K562 (cell line): ENCODE measurements at regions not wholly inside any gene's neighbourhood (a gene's known extent, or its start where the extent isn't known, plus 50 kb on each side); places are given as distances from the start of the nearest gene placed in this dataset.

Source experiments
- ATAC-seq: fragments of 200-7000 bp; cut with Tn5 transposase; 3 replicates; pipeline ENCODE4 v1.9.1; 2020; ENCODE audit warnings: moderate library complexity
- BruUV-seq: library from RNA; stranded (reverse); fragments of 400-500 nt; replicated peaks from 2 replicates; lab custom pipeline; 2021; lab: Mats Ljungman, UMichigan
- CTCF ChIA-PET: fragments of 300-600 bp; formaldehyde crosslinking; extraction: SDS; loops from one replicate; lab custom pipeline; 2021; ENCODE audit warnings: low intra/inter-chr PET ratio; lab: Yijun Ruan, JAX
- POLR2A ChIA-PET: fragments of 300-600, 350-650 bp; sonication (Branson Sonifier 250); formaldehyde crosslinking; extraction: SDS; loops from one replicate; lab custom pipeline; 2021; ENCODE audit warnings: antibody characterized with exemption, inconsistent platforms; lab: Yijun Ruan, JAX
- DNase-seq, 4 experiments: peaks; one replicate each; pipeline versions ENCODE4 v3.0.0 to v3.0.0-alpha.2; 2011 to 2018; ENCODE audit warnings: low spot score in 3 of 4, mixed read lengths in 3 of 4; ENCODE audit errors: extremely low read depth in 1 of 4
- FAIRE-seq: peaks from 2 replicates; lab custom pipeline; 2011; peaks lifted over from hg19 to GRCh38; lab: Jason Lieb, UNC
- H2AFZ ChIP-seq: 2 replicates; pipeline ENCODE4 v1.6.0; 2011; ENCODE audit warnings: low read depth, low read length, control low read depth, inconsistent platforms
- H3K27ac ChIP-seq: fragments of 200-600 bp; 3 replicates; pipeline ENCODE4 v1.8.0; 2011; ENCODE audit warnings: low read depth, mild to moderate bottlenecking, control low read depth, inconsistent platforms, low read length, moderate library complexity, mixed read lengths; ENCODE audit errors: extremely low read depth
- H3K27me3 ChIP-seq, 2 experiments: fragments of 300-600 bp in 1 of 2; 2 replicates in 1 of 2; 3 replicates in 1 of 2; pipeline versions ENCODE4 v1.6.0 to v1.8.0; 2011; ENCODE audit warnings: inconsistent platforms in 2 of 2, low read length in 2 of 2, mild to moderate bottlenecking in 1 of 2, mixed read lengths in 1 of 2, moderate library complexity in 1 of 2; ENCODE audit not compliant: control insufficient read depth in 2 of 2, insufficient read depth in 2 of 2
- H3K36me3 ChIP-seq: fragments of 300-600 bp; 3 replicates; pipeline ENCODE4 v1.8.0; 2011; ENCODE audit warnings: mild to moderate bottlenecking, low read length, inconsistent platforms; ENCODE audit not compliant: control insufficient read depth, insufficient read depth
- H3K4me1 ChIP-seq, 2 experiments: fragments of 200-600 bp in 1 of 2; replicated peaks in 1 of 2; 2 replicates in 1 of 2; 3 replicates in 1 of 2; pipeline versions ENCODE4 v1.5.1 to v1.8.0; 2011; ENCODE audit warnings: inconsistent platforms in 2 of 2, low read length in 2 of 2, mild to moderate bottlenecking in 1 of 2, mixed read lengths in 1 of 2, moderate library complexity in 1 of 2; ENCODE audit not compliant: control insufficient read depth in 2 of 2, insufficient read depth in 2 of 2
- H3K4me2 ChIP-seq: 2 replicates; pipeline ENCODE4 v1.6.1; 2011; ENCODE audit warnings: low read length, control low read depth, inconsistent platforms, mixed read lengths; ENCODE audit not compliant: insufficient read depth
- H3K4me3 ChIP-seq: fragments of 200-600 bp; sonication (generic), shearing (Covaris generic); 2 replicates; pipeline ENCODE4 v1.5.1; 2016; ENCODE audit warnings: control low read depth, inconsistent platforms
- H3K79me2 ChIP-seq: fragments of 200-600 bp; 3 replicates; pipeline ENCODE4 v1.8.0; 2011; ENCODE audit warnings: low read length, inconsistent platforms; ENCODE audit not compliant: control insufficient read depth, insufficient read depth
- H3K9ac ChIP-seq, 2 experiments: 2 replicates each; pipeline versions ENCODE4 v1.6.0 to v1.6.1; 2011; ENCODE audit warnings: low read depth in 2 of 2, low read length in 2 of 2, control low read depth in 1 of 2, inconsistent platforms in 1 of 2, mild to moderate bottlenecking in 1 of 2, mixed read lengths in 1 of 2; ENCODE audit not compliant: insufficient read depth in 1 of 2
- H3K9me1 ChIP-seq: one replicate; pipeline ENCODE4 v1.6.0; 2011; ENCODE audit warnings: inconsistent platforms, mild to moderate bottlenecking, low read length, moderate library complexity; ENCODE audit not compliant: control insufficient read depth, insufficient read depth
- H3K9me3 ChIP-seq: replicated peaks from 2 replicates; pipeline ENCODE4 v1.5.1; 2011; ENCODE audit warnings: low read depth, low read length, inconsistent platforms; ENCODE audit not compliant: control insufficient read depth, insufficient read depth
- H4K20me1 ChIP-seq: replicated peaks from 2 replicates; pipeline ENCODE4 v1.6.1; 2011; ENCODE audit warnings: low read length, inconsistent platforms, mixed read lengths; ENCODE audit not compliant: control insufficient read depth, insufficient read depth
- CBFA2T2 ChIP-seq: fragments of 450-650 bp; conservative IDR thresholded peaks from 2 replicates; pipeline ENCODE4 v1.6.1; 2017; ENCODE audit warnings: mild to moderate bottlenecking
- CTCF ChIP-seq, 3 experiments: IDR thresholded peaks in 2 of 3; conservative IDR thresholded peaks in 1 of 3; 2 replicates each; pipeline ENCODE4 v1.5.1; 2011 to 2012; ENCODE audit warnings: low read length in 3 of 3, mild to moderate bottlenecking in 3 of 3, control low read depth in 2 of 3, improper control_type of control experiment in 1 of 3, inconsistent platforms in 1 of 3, low read depth in 1 of 3, mixed read lengths in 1 of 3, moderate library complexity in 1 of 3; ENCODE audit not compliant: insufficient read depth in 2 of 3
- MTA2 ChIP-seq: fragments of 450-650 bp; IDR thresholded peaks from 2 replicates; pipeline ENCODE4 v1.6.1; 2016; ENCODE audit warnings: low read depth
- WGBS: fragments of 100-300 bp; shearing (Covaris generic); methylation state at CpG from one replicate; pipeline ENCODE4 v1.1.6; 2016; ENCODE audit warnings: low coverage, mixed read lengths; ENCODE audit not compliant: insufficient coverage; ENCODE audit errors: missing lambda C conversion rate; 5-methylcytosine and 5-hydroxymethylcytosine counted together
- in situ Hi-C: fragments of 300-500 bp; cut with MboI; formaldehyde crosslinking; loops from 4 replicates; pipeline ENCODE4 v1.15.0; 2018; ENCODE audit warnings: inconsistent platforms, mixed read lengths
- intact Hi-C: fragments of 100-400 bp; cut with micrococcal nuclease; formaldehyde crosslinking; loops from 2 replicates; pipeline ENCODE4 v1.14.2; 2022

- FAIRE-seq = no peak
- H4K20me1 ChIP-seq = no peaks in the 10 kb centered on the region
These were observed 269.7 kb upstream of the ASIC2 start for GRCh38 chr17:33562792-33563191.

More at GRCh38 chr17:33562792-33563191, 269.7 kb upstream of the ASIC2 start:
- Histone ChIP-seq H3K4me1 (no peaks in the 10 kb centered on the region), H3K4me3 (no peak overlapping the region), H3K79me2 (no peaks in the 10 kb centered on the region), H3K27me3 (no peaks in the 10 kb centered on the region), H3K9ac (no peak overlapping the region), H3K9me1 (no peaks in the 10 kb centered on the region), H3K36me3 (no peaks in the 10 kb centered on the region), H3K27ac (no peak overlapping the region), H2AFZ (no peak overlapping the region), H3K9me3 (no peaks in the 10 kb centered on the region), H3K4me2 (no peak overlapping the region)
- in situ Hi-C loops = no loop called here
- CTCF ChIA-PET = no interaction called here
- DNase-seq = no peak
- no peak for ATAC-seq
- WGBS = 0% methylated on average over 1 of the region's 1 CpG
- TF ChIP-seq CBFA2T2 (no peak), CTCF (IDR thresholded peaks at IDR 0.05 in 2 of 3, conservative IDR thresholded peaks at IDR 0.05 in 1 of 3; ENCODE audit: insufficient read depth in 2 of 3, low read depth in 1 of 3, low read length in 3 of 3) (peak; percentile 5 to 33 (median 23); a peak in 3 of 6 replicates), MTA2 (no peak)
- POLR2A ChIA-PET = interaction anchor here (0.6 to 1.0 kb wide), 3 partner anchors 13 to 507 kb away, joined by 3 to 5 read pairs (median 3); no protein-coding TSS in a partner anchor
- intact Hi-C loops = no loop called here
- BruUV-seq = no TSS peak
